ENCODE measurements at regions not wholly inside any gene's neighbourhood (a gene's known extent, or its start where the extent isn't known, plus 50 kb on each side); places are given as distances from the start of the nearest gene placed in this dataset.
A peak's percentile ranks its signal among the peaks of the same experiment; 100 is the strongest.

DNA sequence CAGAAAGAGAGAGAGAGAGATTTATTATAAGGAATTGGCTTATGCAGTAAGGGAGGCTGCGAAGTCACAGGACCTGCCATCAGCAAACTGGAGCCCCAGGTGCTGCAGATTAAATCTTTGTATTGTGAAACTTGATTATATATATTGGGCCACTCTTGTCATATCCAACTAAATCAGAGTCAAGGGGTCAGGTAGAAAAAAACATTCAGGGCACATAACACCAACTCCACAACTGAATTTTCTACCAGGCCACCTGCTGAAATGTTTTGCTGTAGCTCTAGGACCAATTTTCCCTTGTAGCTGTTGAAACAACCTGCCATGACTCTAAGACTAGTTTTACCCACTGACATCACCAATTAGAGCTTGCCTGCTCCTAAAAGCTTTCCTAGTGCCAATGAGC lies 1240.8 kb downstream of the SLC16A7 start:
- no peak overlapping the region for H3K4me3 ChIP-seq
- no peak overlapping the region for H3K4me2 ChIP-seq
- no peaks in the 10 kb centered on the region for H3K36me3 ChIP-seq (replicated peaks; ENCODE audit: insufficient read depth, low read depth)
- no peak overlapping the region for H3K27ac ChIP-seq
- H2AFZ ChIP-seq: no peak overlapping the region
- H3K9me2 ChIP-seq (replicated peaks; ENCODE audit: insufficient read depth): no peaks in the 10 kb centered on the region
- no peak for TF ChIP-seq EZH2 (IDR thresholded peaks at IDR 0.05; ENCODE audit: borderline replicate concordance)
- no peak for TF ChIP-seq EZH2phosphoT487 (IDR thresholded peaks at IDR 0.05; ENCODE audit: low read depth, severe bottlenecking, unreplicated experiment)
- TF ChIP-seq, protein P1, sequence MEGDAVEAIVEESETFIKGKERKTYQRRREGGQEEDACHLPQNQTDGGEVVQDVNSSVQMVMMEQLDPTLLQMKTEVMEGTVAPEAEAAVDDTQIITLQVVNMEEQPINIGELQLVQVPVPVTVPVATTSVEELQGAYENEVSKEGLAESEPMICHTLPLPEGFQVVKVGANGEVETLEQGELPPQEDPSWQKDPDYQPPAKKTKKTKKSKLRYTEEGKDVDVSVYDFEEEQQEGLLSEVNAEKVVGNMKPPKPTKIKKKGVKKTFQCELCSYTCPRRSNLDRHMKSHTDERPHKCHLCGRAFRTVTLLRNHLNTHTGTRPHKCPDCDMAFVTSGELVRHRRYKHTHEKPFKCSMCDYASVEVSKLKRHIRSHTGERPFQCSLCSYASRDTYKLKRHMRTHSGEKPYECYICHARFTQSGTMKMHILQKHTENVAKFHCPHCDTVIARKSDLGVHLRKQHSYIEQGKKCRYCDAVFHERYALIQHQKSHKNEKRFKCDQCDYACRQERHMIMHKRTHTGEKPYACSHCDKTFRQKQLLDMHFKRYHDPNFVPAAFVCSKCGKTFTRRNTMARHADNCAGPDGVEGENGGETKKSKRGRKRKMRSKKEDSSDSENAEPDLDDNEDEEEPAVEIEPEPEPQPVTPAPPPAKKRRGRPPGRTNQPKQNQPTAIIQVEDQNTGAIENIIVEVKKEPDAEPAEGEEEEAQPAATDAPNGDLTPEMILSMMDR (IDR thresholded peaks at IDR 0.05; ENCODE audit: poor library complexity): no peak
- H3K4me1 ChIP-seq (ENCODE audit: insufficient read depth): no peaks in the 10 kb centered on the region
- no peak for DNase-seq (ENCODE audit: low spot score)
- 97% methylated on average over 1 of the region's 1 CpG for WGBS (ENCODE audit: low lambda C conversion rate, missing lambda C conversion rate)
- no peaks in the 10 kb centered on the region for H4K20me1 ChIP-seq (ENCODE audit: insufficient read depth, poor library complexity, severe bottlenecking)
- H3K9me3 ChIP-seq (ENCODE audit: low read depth): no peaks in the 10 kb centered on the region
- no peaks in the 10 kb centered on the region for H3K79me2 ChIP-seq
- H3K27me3 ChIP-seq: no peaks in the 10 kb centered on the region

DNA sequence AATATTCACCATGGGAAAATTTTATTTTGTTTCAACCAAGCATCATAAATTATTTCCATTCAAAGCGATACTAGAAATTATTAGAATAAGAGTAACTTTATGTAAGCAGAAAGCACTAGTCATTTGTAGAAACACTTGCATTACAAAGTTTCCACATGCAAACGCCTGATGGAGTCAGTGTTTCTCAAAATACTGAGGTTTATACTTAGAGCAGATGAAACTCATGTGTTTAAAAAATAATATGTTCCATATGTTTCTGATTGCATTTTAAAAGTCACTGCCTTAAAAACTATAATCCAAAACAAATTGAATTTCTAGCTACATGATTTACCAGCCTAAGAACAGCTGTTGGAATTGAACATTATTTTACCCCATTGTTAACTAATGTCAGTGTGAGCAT lies 1246.4 kb downstream of the SLC16A7 start:
- Histone ChIP-seq H3K9me2 (replicated peaks; ENCODE audit: insufficient read depth) (no peaks in the 10 kb centered on the region), H3K9me3 (ENCODE audit: low read depth) (no peaks in the 10 kb centered on the region), H3K36me3 (replicated peaks; ENCODE audit: insufficient read depth, low read depth) (no peaks in the 10 kb centered on the region), H2AFZ (no peak overlapping the region), H4K20me1 (ENCODE audit: insufficient read depth, poor library complexity, severe bottlenecking) (no peaks in the 10 kb centered on the region), H3K27ac (no peak overlapping the region), H3K4me2 (no peak overlapping the region), H3K79me2 (no peaks in the 10 kb centered on the region), H3K4me1 (ENCODE audit: insufficient read depth) (no peaks in the 10 kb centered on the region), H3K4me3 (no peak overlapping the region), H3K27me3 (no peaks in the 10 kb centered on the region)
- DNase-seq (ENCODE audit: low spot score): no peak
- 66% methylated on average over 2 of the region's 2 CpGs for WGBS (ENCODE audit: low lambda C conversion rate, missing lambda C conversion rate)
- TF ChIP-seq EZH2phosphoT487 (IDR thresholded peaks at IDR 0.05; ENCODE audit: low read depth, severe bottlenecking, unreplicated experiment): no peak
- TF ChIP-seq EZH2 (IDR thresholded peaks at IDR 0.05; ENCODE audit: borderline replicate concordance): no peak
- TF ChIP-seq, protein P1 (IDR thresholded peaks at IDR 0.05; ENCODE audit: poor library complexity): peak; percentile 2

DNA sequence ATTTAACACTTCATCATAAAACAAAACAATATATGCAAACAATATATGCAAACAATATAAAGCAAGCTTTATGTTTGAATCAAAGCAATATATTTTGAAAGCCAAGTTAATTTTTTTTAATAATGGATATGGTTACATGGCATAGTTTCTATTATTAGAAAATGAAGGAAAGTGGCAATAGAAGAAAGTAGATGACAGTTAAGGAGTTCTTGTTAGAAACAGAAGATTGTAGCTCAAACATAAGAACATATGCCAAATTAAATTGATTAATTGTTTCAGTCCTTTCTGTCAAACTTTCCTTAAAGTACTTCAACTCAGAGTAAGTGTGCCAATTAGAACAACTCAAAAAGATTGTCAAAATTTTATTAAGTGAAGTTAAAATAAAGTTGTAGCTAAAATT lies 1248.3 kb downstream of the SLC16A7 start:
- no peak for DNase-seq (ENCODE audit: low spot score)

More for the DNA sequence above, 1248.3 kb downstream of the SLC16A7 start:
- Histone ChIP-seq H3K4me1 (ENCODE audit: insufficient read depth) (no peaks in the 10 kb centered on the region), H3K9me3 (ENCODE audit: low read depth) (no peaks in the 10 kb centered on the region), H2AFZ (no peak overlapping the region), H3K4me2 (no peak overlapping the region), H3K36me3 (replicated peaks; ENCODE audit: insufficient read depth, low read depth) (no peaks in the 10 kb centered on the region), H3K4me3 (no peak overlapping the region), H3K27ac (no peak overlapping the region), H3K9me2 (replicated peaks; ENCODE audit: insufficient read depth) (no peaks in the 10 kb centered on the region), H4K20me1 (ENCODE audit: insufficient read depth, poor library complexity, severe bottlenecking) (no peaks in the 10 kb centered on the region), H3K27me3 (no peaks in the 10 kb centered on the region), H3K79me2 (no peaks in the 10 kb centered on the region)
- TF ChIP-seq, protein P1 (IDR thresholded peaks at IDR 0.05; ENCODE audit: poor library complexity): no peak
- no peak for TF ChIP-seq EZH2 (IDR thresholded peaks at IDR 0.05; ENCODE audit: borderline replicate concordance)
- no peak for TF ChIP-seq EZH2phosphoT487 (IDR thresholded peaks at IDR 0.05; ENCODE audit: low read depth, severe bottlenecking, unreplicated experiment)

Measured in hepatocyte (in vitro differentiated cells).